ENCODE measurements at regions not wholly inside any gene's neighbourhood (a gene's known extent, or its start where the extent isn't known, plus 50 kb on each side); places are given as distances from the start of the nearest gene placed in this dataset.

DNA sequence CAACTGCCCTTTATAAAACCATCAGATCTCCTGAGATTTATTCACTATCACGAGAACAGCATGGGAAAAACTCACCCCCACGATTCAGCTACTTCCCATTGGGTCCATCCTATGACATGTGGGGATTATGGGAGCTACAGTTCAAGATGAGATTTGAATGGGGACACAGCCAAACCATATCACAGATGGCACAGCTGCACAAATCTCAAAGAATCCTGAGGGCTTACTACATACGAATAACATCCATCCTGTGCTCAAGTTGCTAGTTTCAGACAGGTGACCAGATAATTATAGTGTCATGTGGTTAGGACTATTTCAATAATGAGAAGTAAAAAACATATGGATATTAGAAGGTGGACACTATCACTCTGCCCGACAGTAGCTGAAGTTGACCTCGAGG, 211.2 kb downstream of the NUAK1 start:
- no peak for DNase-seq (ENCODE audit: low read depth)

DNA sequence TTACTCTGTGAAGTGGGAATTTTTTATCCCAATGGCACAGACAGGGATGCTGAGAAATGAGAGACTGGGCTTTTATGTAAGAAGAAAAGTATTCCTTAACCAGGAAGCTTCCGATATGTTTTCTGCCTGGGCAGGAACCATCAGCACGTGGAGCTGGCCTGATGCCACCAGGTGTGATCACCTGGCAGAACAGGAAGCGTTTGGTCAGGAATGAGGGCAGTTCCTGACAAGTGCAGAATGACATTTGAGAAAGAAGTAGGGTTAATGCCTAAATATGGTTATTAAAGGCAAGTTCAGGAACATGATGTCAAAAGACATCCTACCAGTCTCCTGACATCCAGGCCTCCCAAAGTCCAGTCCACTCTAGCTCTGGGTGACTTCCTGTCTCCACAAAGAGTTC, 210.3 kb downstream of the NUAK1 start:
- DNase-seq (ENCODE audit: low read depth), result no peak

DNA sequence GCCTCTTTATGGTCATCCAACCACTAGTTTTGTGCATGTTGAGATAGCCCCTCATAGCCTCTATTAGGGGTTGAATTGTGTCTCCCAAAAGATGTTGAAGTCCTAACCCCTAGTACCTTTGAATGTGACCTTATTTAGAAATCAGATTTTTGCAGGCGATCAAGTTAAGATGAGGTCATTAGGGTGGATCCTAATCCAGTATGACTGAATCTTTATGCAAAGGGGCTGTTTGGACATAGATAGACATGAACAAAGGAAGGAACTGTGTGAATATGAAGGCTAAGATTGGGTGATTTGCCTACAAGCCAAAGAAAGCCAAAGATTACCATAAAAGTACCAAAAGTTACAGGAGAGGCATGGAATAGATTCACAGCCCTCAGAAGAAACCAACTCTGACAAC, 209.6 kb downstream of the NUAK1 start:
- no peak for DNase-seq (ENCODE audit: low read depth)

DNA sequence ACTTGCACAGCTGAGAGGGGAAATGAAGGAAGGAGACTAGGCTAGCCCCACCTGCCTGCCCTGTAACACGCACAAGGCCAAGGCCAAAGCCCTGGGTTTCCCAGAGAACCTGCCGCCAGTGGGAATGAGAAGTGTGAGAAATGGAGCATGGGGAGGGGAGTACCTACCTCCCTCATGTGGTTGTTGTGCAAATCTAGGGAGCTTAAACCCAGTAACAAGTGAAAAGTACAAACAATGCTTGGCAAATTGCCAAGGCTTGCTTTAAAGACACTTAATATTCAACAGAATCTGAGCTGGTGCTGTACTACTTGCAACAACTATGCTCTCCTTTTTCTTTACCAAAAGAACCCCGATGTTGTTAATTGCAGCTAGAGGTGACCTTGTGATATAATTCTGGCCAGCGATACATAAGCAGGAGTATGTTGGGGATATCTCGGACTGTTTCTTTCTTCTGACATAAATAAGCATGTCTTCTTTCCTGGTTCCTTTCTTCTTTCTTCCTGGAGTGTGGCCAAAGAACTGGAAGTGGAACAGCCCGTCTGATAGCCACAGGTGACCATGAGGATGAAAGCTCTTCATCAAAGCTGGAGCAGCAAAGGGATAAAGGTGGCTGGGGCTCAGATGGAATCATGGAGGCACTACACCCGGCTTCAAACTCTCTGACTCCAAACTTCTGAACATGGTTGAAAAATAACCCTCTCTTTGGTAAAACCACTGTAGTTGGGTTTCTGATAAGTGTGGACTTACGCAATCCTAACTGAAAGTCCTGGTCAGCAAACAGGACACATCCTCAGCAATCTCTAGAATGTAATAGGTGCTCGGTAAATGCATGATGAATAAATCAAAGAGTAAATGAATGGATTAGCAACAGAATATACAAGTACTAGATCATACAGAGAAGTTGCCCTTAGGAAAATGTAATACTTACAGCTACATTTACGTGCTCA, 207.9 kb downstream of the NUAK1 start:
- no peak for DNase-seq (ENCODE audit: low read depth)

DNA sequence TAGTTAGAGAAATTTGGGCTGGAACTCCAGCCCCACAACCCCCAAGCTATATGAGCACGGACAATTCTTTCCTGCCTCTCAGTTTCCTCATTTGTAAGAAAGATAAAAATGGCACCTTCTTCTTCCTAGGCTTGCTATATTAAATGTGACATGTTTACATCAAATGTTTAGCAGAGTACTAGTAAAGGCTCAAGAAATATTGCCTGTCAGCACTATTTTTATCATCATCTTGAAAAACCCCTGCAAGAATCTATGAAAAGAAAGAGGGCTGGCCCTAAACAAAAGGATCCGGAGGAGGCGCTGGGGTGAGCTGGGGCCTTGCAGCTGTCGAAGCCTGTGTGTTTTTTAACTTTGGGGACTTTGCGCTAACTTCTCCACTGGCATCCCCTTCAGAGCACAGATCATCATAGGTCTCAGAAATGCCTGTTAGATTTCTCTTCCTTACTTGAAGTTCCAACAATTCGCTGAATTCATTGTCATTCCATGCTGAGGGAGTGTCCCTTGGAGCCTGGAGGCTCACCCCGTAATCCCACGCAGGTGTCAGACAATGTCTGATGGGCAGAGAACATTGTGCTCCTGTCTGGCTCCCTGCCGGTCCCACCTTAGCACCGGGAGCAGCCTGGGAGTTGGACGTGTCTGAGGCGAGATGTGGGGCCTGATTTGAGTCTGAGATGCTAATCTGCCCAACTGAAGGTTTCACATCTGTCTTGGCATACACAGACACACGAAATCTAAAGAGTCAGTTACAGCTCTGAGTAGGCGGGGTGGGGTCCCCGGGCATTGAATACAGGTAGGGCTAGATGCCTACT, 206.8 kb downstream of the NUAK1 start:
- DNase-seq (ENCODE audit: low read depth), result no peak

DNA sequence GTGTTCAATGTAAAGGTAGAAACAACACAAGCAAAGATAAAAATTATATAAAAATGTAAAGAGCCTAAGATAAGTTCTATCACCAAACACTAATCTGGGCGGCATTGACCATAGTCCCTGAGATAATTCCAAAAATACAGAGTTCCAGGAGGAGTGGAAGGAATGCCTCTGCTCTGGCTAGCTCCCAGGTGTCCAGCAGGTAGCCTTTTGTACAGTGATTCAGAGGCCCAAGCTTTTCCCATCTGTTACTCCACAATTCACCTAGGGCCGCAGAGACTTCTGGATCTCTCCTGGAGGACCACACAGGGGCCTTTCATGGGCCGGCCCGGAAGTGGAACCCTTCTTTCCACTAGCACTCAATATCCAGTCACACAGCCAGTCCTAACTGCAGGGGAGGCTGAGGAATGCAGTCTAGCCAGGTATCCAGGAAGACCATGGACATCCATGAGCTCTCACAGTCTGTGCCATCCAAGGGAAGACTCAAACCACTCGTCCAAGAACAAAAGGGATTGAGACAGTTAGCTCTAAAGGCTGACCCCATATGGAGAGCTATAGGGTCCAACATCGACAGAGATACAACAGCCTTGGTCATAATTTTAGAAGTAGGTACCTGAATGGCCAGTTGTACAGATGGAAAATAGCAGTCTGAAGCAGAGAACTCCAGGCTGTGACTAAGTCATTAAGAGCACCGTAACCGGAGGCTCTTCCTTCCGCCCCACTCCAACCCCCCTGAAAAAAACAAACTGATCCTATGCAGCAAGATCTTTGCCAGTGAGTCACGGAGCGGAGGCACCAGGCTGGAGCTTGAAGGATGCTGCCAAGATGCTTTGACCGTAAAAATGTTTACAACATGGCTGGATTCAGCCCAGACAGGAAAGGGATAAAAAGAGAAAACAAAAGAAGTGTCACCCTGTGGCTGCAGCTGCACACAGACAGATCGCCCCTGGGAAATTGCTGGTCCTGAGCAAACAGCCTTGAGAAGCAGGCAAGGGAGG, 204.8 kb downstream of the NUAK1 start:
- DNase-seq (ENCODE audit: low read depth), result no peak

DNA sequence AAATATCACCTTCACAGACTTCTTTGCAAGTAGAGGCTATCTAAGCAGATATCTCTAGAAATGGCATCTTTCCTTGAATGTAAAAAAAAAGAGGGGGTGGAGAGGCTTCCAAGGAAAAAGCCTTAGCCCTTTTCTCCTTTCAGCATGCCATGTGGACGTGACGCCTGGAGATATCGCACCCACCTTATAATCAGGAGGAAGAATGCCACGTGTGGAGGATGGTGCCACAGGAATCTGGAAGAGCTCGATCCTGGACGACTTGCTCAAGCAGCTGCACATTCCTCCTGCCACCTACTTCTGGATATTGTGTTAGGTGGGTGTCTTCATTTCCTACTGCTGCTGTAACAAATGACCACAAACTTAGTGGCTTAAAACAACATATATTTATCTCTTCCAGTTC, 203.6 kb downstream of the NUAK1 start:
- no peak for DNase-seq (ENCODE audit: low read depth)

DNA sequence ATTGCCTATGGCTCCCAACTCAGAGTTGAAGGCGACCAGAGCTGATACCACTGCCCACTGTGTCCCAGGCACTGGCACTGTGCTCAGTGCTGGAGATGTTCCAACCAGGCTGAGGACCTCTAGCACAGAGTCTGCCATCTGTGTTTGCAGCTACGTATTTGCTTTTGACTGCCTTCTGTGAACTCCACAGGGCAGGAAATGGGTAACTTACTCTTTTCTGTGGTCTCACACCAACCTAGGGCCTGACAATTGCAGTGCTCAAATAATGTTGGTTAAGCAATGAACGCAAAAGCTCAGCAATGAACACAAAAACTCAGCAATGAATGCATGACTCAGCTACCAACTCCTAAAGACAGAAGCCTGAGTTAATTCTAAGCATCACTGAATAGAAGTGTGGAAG, 202.8 kb downstream of the NUAK1 start:
- no peak for DNase-seq (ENCODE audit: low read depth)

DNA sequence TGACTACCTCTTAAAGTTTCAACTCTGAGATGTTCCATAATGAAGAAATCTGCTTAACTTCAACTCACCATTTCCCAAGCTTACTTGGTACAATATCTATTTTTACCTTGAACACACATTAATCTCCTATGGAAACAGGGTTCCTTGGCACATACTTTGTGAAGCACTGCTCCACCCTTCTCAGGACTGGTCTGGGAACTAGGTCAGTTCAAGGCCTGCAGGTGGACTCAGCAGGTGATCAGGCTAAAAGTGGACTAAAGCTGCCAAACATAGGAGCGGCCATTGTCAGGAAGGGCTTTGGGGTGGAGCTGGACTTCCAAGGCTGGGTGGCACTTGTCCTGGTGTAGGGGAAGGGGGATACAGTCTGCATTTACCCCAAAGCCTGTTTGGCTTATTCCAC, 202.3 kb downstream of the NUAK1 start:
- DNase-seq (ENCODE audit: low read depth), result no peak

DNA sequence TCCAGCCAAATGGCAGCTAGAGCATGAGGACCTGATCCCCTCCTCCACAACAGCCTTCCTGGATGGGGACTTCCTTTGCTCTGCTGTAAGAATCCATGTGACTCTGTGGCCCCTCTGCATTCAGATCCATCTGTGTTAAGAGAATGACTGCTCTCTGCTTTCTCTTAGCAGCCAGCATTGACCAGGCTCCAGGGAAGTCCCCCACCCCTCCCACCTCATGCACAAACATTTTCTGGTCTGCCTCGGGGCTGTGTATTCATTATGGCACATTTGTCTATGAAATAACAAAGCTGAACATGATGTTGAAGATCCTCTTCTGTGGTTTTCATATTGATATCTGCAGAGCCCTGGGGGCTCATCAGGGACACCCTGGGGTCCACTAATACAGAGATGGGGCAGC, 201.7 kb downstream of the NUAK1 start:
- DNase-seq (ENCODE audit: low read depth), result no peak

DNA sequence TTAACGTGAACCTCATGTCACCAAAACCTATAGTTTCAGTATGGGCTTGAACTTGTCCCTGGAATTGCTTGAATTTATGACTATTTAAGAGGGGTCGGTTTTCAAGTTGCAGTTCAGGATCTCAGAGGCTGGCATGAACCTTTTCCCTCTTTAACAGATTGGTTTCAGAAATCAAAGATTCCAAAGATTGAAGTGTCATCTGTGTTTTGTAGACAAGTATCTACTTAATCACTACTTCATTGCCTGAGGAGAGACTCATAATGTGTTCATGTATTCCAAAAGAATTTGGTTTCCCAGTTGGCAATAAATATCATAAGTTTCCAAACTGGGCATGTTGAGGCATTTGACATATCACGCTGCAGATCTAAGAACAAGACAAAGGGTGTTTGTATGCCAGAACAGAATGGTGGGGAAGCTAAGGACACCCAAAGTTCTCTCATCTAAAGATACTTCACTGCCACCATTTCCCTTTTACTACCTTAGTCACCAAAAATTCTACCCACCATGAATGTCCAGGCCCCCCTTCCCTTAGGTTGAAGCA, 199.5 kb downstream of the NUAK1 start:
- DNase-seq (ENCODE audit: low read depth), result no peak

DNA sequence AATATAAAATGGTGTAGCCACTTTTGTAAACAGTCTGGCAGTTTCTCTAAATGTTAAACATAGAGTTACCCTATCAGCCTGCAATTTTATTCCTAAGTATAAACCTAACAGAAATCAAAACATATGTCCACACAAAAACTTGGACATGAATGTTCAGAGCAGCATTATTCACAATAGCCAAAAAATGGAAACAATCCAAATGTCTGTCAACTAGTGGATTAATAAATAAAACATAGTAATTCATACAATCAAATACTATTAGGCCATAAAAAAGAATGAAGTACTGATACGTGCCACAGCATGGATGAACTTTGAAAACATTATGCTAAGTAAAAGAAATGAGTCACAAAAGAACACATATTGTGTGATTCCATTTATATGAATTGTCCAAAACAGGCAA, 196.5 kb downstream of the NUAK1 start:
- DNase-seq (ENCODE audit: low read depth), result no peak

DNA sequence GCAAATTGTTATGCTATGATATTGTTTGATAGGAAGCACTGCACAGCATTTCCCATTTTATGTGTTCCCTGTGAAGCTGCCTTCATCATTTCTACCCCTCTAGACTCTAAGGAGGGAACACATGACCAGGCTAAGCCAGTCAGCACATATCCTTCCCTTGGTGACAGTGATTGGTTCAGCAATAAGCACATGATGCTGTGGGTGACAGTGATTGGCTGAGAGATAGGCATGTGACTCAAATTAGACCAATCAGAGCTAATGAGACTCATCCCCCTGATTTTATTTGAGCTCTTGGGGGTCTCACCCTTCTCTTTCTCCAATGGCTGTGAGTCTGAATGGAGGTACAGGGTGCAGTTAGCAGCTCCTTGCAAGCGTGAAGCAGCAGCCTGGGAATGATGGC, 195.2 kb downstream of the NUAK1 start:
- DNase-seq (ENCODE audit: low read depth), result no peak

DNA sequence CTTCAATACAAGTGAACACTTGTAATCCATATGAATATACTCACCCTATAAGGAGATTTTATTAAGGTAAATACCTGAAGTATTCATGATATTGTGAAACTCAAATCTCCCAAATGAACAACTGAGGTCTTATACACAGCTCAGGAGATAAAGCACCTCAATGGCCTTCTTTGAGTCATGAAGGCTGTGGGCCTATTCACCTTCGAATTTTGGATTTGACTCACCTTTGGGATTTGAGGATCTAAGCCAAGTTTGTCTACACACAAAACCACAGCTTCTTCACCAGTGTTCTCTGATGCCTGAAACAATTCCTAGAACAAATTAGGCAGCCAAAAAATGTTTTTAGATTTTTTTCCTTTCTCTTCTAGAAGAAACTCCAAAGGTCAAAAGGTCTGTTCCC, 194.1 kb downstream of the NUAK1 start:
- DNase-seq (ENCODE audit: low read depth), result no peak

DNA sequence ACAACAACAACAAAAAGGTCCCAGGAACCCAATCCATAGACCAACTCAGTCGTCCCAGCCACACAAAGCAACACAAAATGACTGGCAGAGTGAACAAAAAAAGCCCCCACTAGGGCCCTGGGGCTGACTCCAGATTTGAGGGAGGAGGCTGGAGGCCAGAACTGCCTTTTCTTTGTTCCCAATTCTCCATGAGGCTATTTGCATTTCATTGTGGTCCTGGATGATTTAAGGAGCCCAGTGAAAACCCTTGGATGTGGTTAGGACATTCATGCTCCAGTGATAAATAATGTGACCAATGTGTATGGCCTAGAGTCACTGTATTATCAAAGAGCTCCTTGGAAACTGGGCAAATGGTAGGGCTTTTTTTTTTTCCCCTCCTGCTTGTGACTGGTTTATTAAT, 192.9 kb downstream of the NUAK1 start:
- DNase-seq (ENCODE audit: low read depth), result no peak

DNA sequence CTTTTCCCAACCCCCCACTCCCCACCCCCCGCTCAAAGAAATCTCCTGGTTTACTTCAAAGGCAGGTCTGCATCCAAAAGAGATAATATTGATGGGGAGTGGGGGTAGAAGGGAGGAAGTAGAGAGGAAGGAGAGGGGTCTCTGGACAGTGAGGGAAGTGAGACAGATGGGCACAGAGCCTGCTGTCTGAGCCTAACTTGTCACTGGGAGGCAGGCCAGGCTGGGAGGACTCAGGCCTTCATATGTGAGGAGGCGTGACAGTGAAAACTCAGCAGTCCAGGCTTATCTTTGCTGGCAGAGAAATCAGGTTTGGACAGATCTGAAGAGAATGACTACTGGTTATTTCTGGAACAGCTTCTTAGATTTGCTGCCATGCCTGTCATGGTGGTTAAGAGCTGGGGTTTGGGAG, 192.3 kb downstream of the NUAK1 start:
- DNase-seq (ENCODE audit: low read depth), result no peak

DNA sequence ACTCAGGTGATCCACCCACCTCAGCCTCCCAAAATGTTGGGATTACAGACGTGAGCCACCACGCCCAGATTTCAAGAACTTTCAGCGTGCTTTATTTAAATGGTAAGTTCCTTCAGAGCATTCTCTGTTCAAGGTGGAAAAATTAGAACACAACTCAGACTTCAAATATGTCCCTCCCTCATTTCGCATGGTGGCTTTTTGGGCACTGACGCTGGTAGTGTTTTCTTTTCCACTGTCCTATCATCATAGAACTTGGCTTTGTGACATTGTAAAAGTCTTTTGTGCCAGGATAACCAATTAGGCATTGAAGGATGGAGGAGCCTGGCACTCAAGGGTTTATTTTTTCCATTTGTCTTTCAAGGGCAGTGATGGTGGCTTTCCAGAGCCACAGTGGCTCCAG, 190.8 kb downstream of the NUAK1 start:
- DNase-seq (ENCODE audit: low read depth), result no peak

DNA sequence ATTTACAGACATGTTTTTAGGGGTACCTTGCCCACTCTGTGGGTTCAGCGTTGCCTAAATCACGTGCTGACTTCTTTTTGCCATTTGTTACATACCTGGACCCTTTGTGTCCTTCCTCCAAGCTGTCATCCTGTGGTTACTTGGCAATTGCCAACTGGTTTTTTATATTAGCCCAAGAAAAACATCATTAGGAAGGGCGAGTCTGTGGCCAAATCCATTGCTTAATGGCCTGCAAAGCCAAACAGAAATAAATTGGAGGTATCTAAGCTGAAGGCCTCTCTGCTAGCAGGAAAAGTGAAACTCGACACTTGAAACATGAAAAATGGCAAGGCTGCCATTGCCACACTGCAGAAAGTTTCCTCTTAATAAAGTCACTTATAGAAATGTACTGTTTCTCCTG, 190.4 kb downstream of the NUAK1 start:
- DNase-seq (ENCODE audit: low read depth), result no peak

DNA sequence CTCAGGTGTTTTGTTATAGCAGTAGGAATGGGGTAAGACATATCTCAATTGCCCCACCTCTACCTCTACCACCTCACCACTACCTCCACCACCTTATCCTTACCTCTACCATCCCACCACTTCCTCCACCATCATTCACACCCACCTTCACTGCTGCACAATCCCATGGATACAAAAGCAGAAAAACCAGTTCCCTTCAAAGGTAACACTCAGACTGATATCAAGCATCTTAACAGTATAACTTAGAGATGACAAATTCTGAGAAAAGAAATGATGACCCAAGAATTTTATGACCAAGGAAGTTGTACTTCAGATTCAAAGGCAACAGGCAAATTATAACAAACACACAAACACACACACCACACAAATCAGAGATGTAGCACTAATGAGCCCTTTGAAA, 189.4 kb downstream of the NUAK1 start:
- no peak for DNase-seq (ENCODE audit: low read depth)

DNA sequence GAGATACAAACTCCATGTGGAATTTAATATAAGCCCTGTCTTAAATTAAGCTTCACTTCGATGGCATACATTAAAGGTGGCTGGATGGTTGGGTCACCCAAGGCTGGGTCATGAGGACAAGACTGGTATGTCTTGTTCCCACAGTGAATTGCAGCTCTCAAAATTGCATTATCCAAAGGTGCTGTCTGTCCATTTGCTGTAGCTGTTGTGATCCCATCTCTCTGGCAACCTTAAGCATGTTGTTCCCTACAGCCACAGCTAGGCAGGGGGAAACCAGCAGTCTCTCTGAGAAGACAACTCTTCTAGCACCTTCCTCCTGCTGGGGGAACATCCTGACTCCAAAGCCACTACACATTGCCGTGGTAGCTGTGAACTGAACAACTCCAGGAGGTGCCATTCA, 187.0 kb downstream of the NUAK1 start:
- no peak for DNase-seq (ENCODE audit: low read depth)
